Nephron (organoid): ENCODE measurements at regions not wholly inside any gene's neighbourhood (a gene's known extent, or its start where the extent isn't known, plus 50 kb on each side); places are given as distances from the start of the nearest gene placed in this dataset.

Source experiments
- H3K27ac Mint-ChIP-seq, 3 experiments: 2 replicates each; pipeline ENCODE4 v1.8.0; 2020; ENCODE audit warnings: mixed read lengths in 3 of 3, mild to moderate bottlenecking in 2 of 3, moderate library complexity in 1 of 3
- H3K27me3 Mint-ChIP-seq: 2 replicates; pipeline ENCODE4 v1.8.0; 2021; ENCODE audit warnings: low read depth, mild to moderate bottlenecking, moderate library complexity, mixed read lengths
- H3K36me3 Mint-ChIP-seq: 2 replicates; pipeline ENCODE4 v1.8.0; 2020; ENCODE audit warnings: low read depth, mixed read lengths
- H3K4me1 Mint-ChIP-seq: 2 replicates; pipeline ENCODE4 v1.8.0; 2020; ENCODE audit warnings: mixed read lengths
- H3K4me3 Mint-ChIP-seq, 3 experiments: 2 replicates each; pipeline ENCODE4 v1.8.0; 2020; ENCODE audit warnings: mild to moderate bottlenecking in 3 of 3, mixed read lengths in 3 of 3, moderate library complexity in 2 of 3
- H3K9me3 Mint-ChIP-seq: 2 replicates; pipeline ENCODE4 v1.8.0; 2020; ENCODE audit warnings: mixed read lengths
- CTCF ChIP-seq, 3 experiments: fragments of 200-600 bp; sonication (generic); IDR thresholded peaks; one replicate each; pipeline ENCODE4 v1.5.0; 2021; ENCODE audit warnings: antibody characterized with exemption in 3 of 3; ENCODE audit not compliant: unreplicated experiment in 3 of 3

DNA sequence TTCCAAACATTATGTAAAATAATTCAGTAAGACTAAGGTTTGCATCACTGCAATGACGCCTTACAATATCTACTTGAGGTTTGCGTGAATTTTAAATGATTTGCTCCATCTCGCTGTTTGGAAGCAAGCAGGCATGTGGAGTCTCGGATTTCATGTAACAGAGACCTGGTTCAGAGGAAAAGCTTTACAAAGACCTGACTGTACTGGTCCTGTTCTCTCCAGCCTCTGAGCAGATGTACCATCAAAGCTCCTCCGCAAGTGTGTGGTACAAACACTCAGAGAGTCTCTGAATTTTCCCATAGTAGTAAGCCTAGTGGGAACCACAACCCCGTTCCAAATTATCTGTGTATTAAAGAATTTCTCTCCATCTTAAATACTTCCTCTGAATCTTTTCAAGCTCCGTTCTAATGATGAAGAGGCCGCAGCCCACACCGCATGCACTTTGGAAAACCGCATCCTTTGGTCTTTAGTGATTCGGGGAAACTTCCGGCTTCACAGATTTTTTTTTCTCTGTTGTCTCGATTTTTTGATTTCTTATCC is 728.1 kb upstream of the SOX11 start:
- H3K27ac Mint-ChIP-seq = no peak overlapping the region
- H3K27me3 Mint-ChIP-seq = peaks cover 6% of the 10 kb centered on the region
- no peaks in the 10 kb centered on the region for H3K36me3 Mint-ChIP-seq
- H3K4me1 Mint-ChIP-seq = peaks cover 9% of the 10 kb centered on the region
- H3K4me3 Mint-ChIP-seq = no peak overlapping the region
- no peaks in the 10 kb centered on the region for H3K9me3 Mint-ChIP-seq
- no peak for TF ChIP-seq CTCF (IDR thresholded peaks at IDR 0.05; ENCODE audit: unreplicated experiment in 3 of 3)

GRCh38 chr2:4964579-4964978 is 727.6 kb upstream of the SOX11 start:
- Mint-ChIP-seq H3K9me3 (no peaks in the 10 kb centered on the region), H3K36me3 (no peaks in the 10 kb centered on the region), H3K27me3 (peaks cover 6% of the 10 kb centered on the region), H3K4me3 (no peak overlapping the region), H3K27ac (no peak overlapping the region), H3K4me1 (peaks cover 9% of the 10 kb centered on the region)
- no peak for TF ChIP-seq CTCF (IDR thresholded peaks at IDR 0.05; ENCODE audit: unreplicated experiment in 3 of 3)

GRCh38 chr2:4965556-4966320 is 726.4 kb upstream of the SOX11 start:
- H3K4me3 Mint-ChIP-seq = no peak overlapping the region
- H3K4me1 Mint-ChIP-seq = peaks cover 9% of the 10 kb centered on the region
- TF ChIP-seq CTCF (IDR thresholded peaks at IDR 0.05; ENCODE audit: unreplicated experiment in 3 of 3) = no peak
- H3K27me3 Mint-ChIP-seq = no peaks in the 10 kb centered on the region
- H3K27ac Mint-ChIP-seq = no peak overlapping the region
- H3K9me3 Mint-ChIP-seq = no peaks in the 10 kb centered on the region
- no peaks in the 10 kb centered on the region for H3K36me3 Mint-ChIP-seq

GRCh38 chr2:4967206-4967605 is 725.0 kb upstream of the SOX11 start:
- no peaks in the 10 kb centered on the region for H3K9me3 Mint-ChIP-seq
- H3K27ac Mint-ChIP-seq = no peak overlapping the region
- peaks cover 3% of the 10 kb centered on the region for H3K27me3 Mint-ChIP-seq
- no peak for TF ChIP-seq CTCF (IDR thresholded peaks at IDR 0.05; ENCODE audit: unreplicated experiment in 3 of 3)
- H3K4me3 Mint-ChIP-seq = no peak overlapping the region
- H3K36me3 Mint-ChIP-seq = no peaks in the 10 kb centered on the region
- H3K4me1 Mint-ChIP-seq = peaks cover 9% of the 10 kb centered on the region

GRCh38 chr2:4972472-4972871 is 719.7 kb upstream of the SOX11 start:
- H3K4me3 Mint-ChIP-seq = no peak overlapping the region
- H3K36me3 Mint-ChIP-seq = no peaks in the 10 kb centered on the region
- peaks cover 3% of the 10 kb centered on the region for H3K27me3 Mint-ChIP-seq
- H3K4me1 Mint-ChIP-seq = no peaks in the 10 kb centered on the region
- no peaks in the 10 kb centered on the region for H3K9me3 Mint-ChIP-seq
- H3K27ac Mint-ChIP-seq = no peak overlapping the region
- no peak for TF ChIP-seq CTCF (IDR thresholded peaks at IDR 0.05; ENCODE audit: unreplicated experiment in 3 of 3)

- H3K27me3 Mint-ChIP-seq = peaks cover 3% of the 10 kb centered on the region
- H3K4me1 Mint-ChIP-seq = peaks cover 3% of the 10 kb centered on the region
- no peaks in the 10 kb centered on the region for H3K36me3 Mint-ChIP-seq
- no peak overlapping the region for H3K27ac Mint-ChIP-seq
- no peak for TF ChIP-seq CTCF (IDR thresholded peaks at IDR 0.05; ENCODE audit: unreplicated experiment in 3 of 3)
- no peaks in the 10 kb centered on the region for H3K9me3 Mint-ChIP-seq
- H3K4me3 Mint-ChIP-seq = no peak overlapping the region
Measured at GRCh38 chr2:4973354-4973753, 718.8 kb upstream of the SOX11 start.
